SK-N-SH (cell line): ENCODE measurements at regions not wholly inside any gene's neighbourhood (a gene's known extent, or its start where the extent isn't known, plus 50 kb on each side); places are given as distances from the start of the nearest gene placed in this dataset.

Experiments used
- CTCF ChIA-PET: fragments of 300-600, 350-600 bp; formaldehyde crosslinking; extraction: SDS; loops from one replicate; lab custom pipeline; 2021; lab: Yijun Ruan, JAX
- POLR2A ChIA-PET: fragments of 350-600 bp; sonication (Branson Sonifier 250); formaldehyde crosslinking; extraction: SDS; loops from one replicate; lab custom pipeline; 2020; ENCODE audit warnings: antibody characterized with exemption, inconsistent platforms; lab: Yijun Ruan, JAX
- DNase-seq: peaks from one replicate; pipeline ENCODE4 v3.0.0; 2012
- H2AFZ ChIP-seq: fragments of 200-600 bp; sonication (generic); 2 replicates; pipeline ENCODE4 v1.8.1; 2016; ENCODE audit warnings: antibody characterized with exemption, mild to moderate bottlenecking, low read depth
- H3F3A ChIP-seq: fragments of 200-600 bp; sonication (generic); replicated peaks from 2 replicates; pipeline ENCODE3; 2016; ENCODE audit warnings: antibody characterized with exemption, mild to moderate bottlenecking; ENCODE audit not compliant: insufficient read depth
- H3K27ac ChIP-seq, 2 experiments: fragments of 200-500 bp in 1 of 2; fragments of 200-600 bp in 1 of 2; sonication (Bioruptor generic) in 1 of 2; sonication (generic), shearing (Covaris generic) in 1 of 2; 2 replicates each; pipeline versions ENCODE4 v1.5.1 to v1.6.1; 2014 to 2016; ENCODE audit warnings: low read depth in 2 of 2, inconsistent platforms in 1 of 2, low read length in 1 of 2, mild to moderate bottlenecking in 1 of 2, mixed read lengths in 1 of 2
- H3K27me3 ChIP-seq: fragments of 200-600 bp; sonication (generic), shearing (Covaris generic); 2 replicates; pipeline ENCODE4 v1.6.1; 2016; ENCODE audit warnings: mixed run types; ENCODE audit not compliant: insufficient read depth
- H3K36me3 ChIP-seq, 2 experiments: fragments of 200-500 bp in 1 of 2; fragments of 200-600 bp in 1 of 2; sonication (Bioruptor generic) in 1 of 2; sonication (generic) in 1 of 2; replicated peaks in 1 of 2; 2 replicates each; pipeline versions ENCODE3 to v1.5.1; 2014 to 2016; ENCODE audit warnings: low read length in 1 of 2, mild to moderate bottlenecking in 1 of 2; ENCODE audit not compliant: insufficient read depth in 2 of 2, control insufficient read depth in 1 of 2
- H3K4me1 ChIP-seq, 2 experiments: fragments of 200-500 bp in 1 of 2; fragments of 200-600 bp in 1 of 2; sonication (Bioruptor generic) in 1 of 2; sonication (generic), shearing (Covaris generic) in 1 of 2; 2 replicates each; pipeline versions ENCODE4 v1.5.1 to v1.6.1; 2014 to 2016; ENCODE audit warnings: low read depth in 1 of 2, low read length in 1 of 2, mixed run types in 1 of 2; ENCODE audit not compliant: insufficient read depth in 2 of 2, control insufficient read depth in 1 of 2
- H3K4me2 ChIP-seq: fragments of 200-600 bp; sonication (generic), shearing (Covaris generic); 2 replicates; pipeline ENCODE4 v1.6.1; 2017; ENCODE audit warnings: mixed run types
- H3K4me3 ChIP-seq, 2 experiments: fragments of 200-500 bp in 1 of 2; fragments of 200-600 bp in 1 of 2; sonication (Bioruptor generic) in 1 of 2; sonication (generic), shearing (Covaris generic) in 1 of 2; 2 replicates each; pipeline versions ENCODE4 v1.5.1 to v1.8.1; 2014 to 2016; ENCODE audit warnings: low read depth in 2 of 2, inconsistent platforms in 1 of 2, low read length in 1 of 2, mild to moderate bottlenecking in 1 of 2, mixed read lengths in 1 of 2, moderate library complexity in 1 of 2
- H3K79me2 ChIP-seq: fragments of 200-600 bp; sonication (generic); 2 replicates; pipeline ENCODE4 v1.8.1; 2017; ENCODE audit warnings: mild to moderate bottlenecking; ENCODE audit not compliant: insufficient read depth
- H3K9ac ChIP-seq: fragments of 200-600 bp; sonication (generic); 2 replicates; pipeline ENCODE4 v1.6.1; 2017; ENCODE audit warnings: mixed run types
- H3K9me2 ChIP-seq: fragments of 200-600 bp; sonication (generic); 2 replicates; pipeline ENCODE4 v1.6.1; 2017; ENCODE audit warnings: mixed run types
- H3K9me3 ChIP-seq: fragments of 200-600 bp; sonication (generic); 2 replicates; pipeline ENCODE4 v1.6.1; 2017; ENCODE audit warnings: mixed run types, mild to moderate bottlenecking, moderate library complexity
- H4K20me1 ChIP-seq: fragments of 200-600 bp; sonication (generic); 2 replicates; pipeline ENCODE4 v1.6.1; 2017; ENCODE audit warnings: mild to moderate bottlenecking, mixed run types; ENCODE audit not compliant: insufficient read depth
- CHD2 ChIP-seq: fragments of 150-350 bp; IDR thresholded peaks from 2 replicates; pipeline ENCODE4 v1.6.1; 2018; ENCODE audit warnings: low read length; ENCODE audit not compliant: partially characterized antibody
- EZH2phosphoT487 ChIP-seq: fragments of 200-600 bp; sonication (generic); IDR thresholded peaks from 2 replicates; pipeline ENCODE4 v1.6.1; 2017; ENCODE audit warnings: low read depth, mixed run types, mild to moderate bottlenecking, antibody characterized with exemption, moderate library complexity, borderline replicate concordance
- FOXJ3 ChIP-seq: sonication (generic); formaldehyde crosslinking; IDR thresholded peaks from 2 replicates; pipeline ENCODE4 v1.5.1; 2020; ENCODE audit warnings: mild to moderate bottlenecking, missing genetic modification reagents
- FOXM1 ChIP-seq: IDR thresholded peaks from 2 replicates; pipeline ENCODE4 v1.4.0; 2012; ENCODE audit warnings: low read depth, mild to moderate bottlenecking
- GATA2 ChIP-seq: sonication (generic); formaldehyde crosslinking; IDR thresholded peaks from 2 replicates; pipeline ENCODE4 v1.5.0; 2020; ENCODE audit warnings: mild to moderate bottlenecking, missing genetic modification reagents
- JUND ChIP-seq: IDR thresholded peaks from 2 replicates; pipeline ENCODE4 v1.4.0; 2012
- MEF2A ChIP-seq: IDR thresholded peaks from 2 replicates; pipeline ENCODE4 v1.4.0; 2012; ENCODE audit warnings: low read depth, borderline replicate concordance
- MXI1 ChIP-seq: IDR thresholded peaks from 2 replicates; pipeline ENCODE4 v1.6.1; 2012; ENCODE audit warnings: mild to moderate bottlenecking, low read depth, low read length, improper control_type of control experiment
- NFIC ChIP-seq: IDR thresholded peaks from 2 replicates; pipeline ENCODE4 v1.4.0; 2012; ENCODE audit warnings: borderline replicate concordance
- NRF1 ChIP-seq: IDR thresholded peaks from 2 replicates; pipeline ENCODE4 v1.6.1; 2012; ENCODE audit warnings: low read depth, mild to moderate bottlenecking, low read length
- PBX3 ChIP-seq: IDR thresholded peaks from 2 replicates; pipeline ENCODE4; 2012
- RAD21 ChIP-seq: IDR thresholded peaks from 2 replicates; pipeline ENCODE4 v1.6.1; 2012; ENCODE audit warnings: mild to moderate bottlenecking, low read length
- RCOR1 ChIP-seq: fragments of 150-350 bp; IDR thresholded peaks from 2 replicates; pipeline ENCODE4 v1.6.1; 2017; ENCODE audit warnings: antibody characterized with exemption, low read length
- RXRA ChIP-seq: IDR thresholded peaks from 2 replicates; pipeline ENCODE4 v1.4.0; 2012; ENCODE audit warnings: low read depth, mild to moderate bottlenecking, borderline replicate concordance
- SMC3 ChIP-seq: IDR thresholded peaks from 2 replicates; pipeline ENCODE4 v1.6.1; 2012; ENCODE audit warnings: low read depth, low read length, improper control_type of control experiment
- TCF12 ChIP-seq: IDR thresholded peaks from 2 replicates; pipeline ENCODE4 v1.4.0; 2012
- USF2 ChIP-seq: fragments of 150-350 bp; IDR thresholded peaks from 2 replicates; pipeline ENCODE4 v1.6.1; 2017; ENCODE audit warnings: antibody characterized with exemption, low read length, low read depth, borderline replicate concordance
- WGBS: methylation state at CpG from one replicate; pipeline ENCODE4 v1.1.6; 2017; ENCODE audit warnings: low lambda C conversion rate; 5-methylcytosine and 5-hydroxymethylcytosine counted together
- TF ChIP-seq, protein P1 (sequence below): IDR thresholded peaks from 2 replicates; pipeline ENCODE4 v1.6.1; 2012; ENCODE audit warnings: mild to moderate bottlenecking, low read depth, low read length, moderate library complexity

DNA sequence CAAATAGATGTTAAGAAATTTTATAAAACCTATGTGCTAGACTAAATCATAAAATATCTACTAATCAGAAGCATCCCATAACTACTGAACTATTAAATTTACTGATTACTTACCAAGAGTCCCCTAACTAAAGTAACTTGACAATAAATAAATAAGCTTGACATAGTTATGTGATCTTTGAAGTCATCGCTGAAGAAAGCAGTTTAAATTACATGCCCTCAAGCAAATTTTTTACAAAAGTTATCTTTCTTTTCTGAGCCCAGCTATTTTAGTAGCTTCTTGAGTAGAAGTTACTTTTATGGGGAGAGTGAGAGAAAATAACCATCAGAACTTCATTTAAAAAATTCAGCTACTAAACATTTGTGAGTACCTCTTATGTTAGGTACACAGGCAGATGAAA, 150.9 kb upstream of the FAM241A start (continued):
- TF ChIP-seq CHD2 (no peak), USF2 (no peak)
- TF ChIP-seq, protein P1, sequence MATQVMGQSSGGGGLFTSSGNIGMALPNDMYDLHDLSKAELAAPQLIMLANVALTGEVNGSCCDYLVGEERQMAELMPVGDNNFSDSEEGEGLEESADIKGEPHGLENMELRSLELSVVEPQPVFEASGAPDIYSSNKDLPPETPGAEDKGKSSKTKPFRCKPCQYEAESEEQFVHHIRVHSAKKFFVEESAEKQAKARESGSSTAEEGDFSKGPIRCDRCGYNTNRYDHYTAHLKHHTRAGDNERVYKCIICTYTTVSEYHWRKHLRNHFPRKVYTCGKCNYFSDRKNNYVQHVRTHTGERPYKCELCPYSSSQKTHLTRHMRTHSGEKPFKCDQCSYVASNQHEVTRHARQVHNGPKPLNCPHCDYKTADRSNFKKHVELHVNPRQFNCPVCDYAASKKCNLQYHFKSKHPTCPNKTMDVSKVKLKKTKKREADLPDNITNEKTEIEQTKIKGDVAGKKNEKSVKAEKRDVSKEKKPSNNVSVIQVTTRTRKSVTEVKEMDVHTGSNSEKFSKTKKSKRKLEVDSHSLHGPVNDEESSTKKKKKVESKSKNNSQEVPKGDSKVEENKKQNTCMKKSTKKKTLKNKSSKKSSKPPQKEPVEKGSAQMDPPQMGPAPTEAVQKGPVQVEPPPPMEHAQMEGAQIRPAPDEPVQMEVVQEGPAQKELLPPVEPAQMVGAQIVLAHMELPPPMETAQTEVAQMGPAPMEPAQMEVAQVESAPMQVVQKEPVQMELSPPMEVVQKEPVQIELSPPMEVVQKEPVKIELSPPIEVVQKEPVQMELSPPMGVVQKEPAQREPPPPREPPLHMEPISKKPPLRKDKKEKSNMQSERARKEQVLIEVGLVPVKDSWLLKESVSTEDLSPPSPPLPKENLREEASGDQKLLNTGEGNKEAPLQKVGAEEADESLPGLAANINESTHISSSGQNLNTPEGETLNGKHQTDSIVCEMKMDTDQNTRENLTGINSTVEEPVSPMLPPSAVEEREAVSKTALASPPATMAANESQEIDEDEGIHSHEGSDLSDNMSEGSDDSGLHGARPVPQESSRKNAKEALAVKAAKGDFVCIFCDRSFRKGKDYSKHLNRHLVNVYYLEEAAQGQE, result no peak
- TF ChIP-seq, all 33 proteins: peak for 0

- 9% methylated on average over 4 of the region's 4 CpGs for WGBS
These were observed 147.5 kb upstream of the FAM241A start for GRCh38 chr4:111997785-111998184.

More at GRCh38 chr4:111997785-111998184, 147.5 kb upstream of the FAM241A start:
- no peak overlapping the region for H3K9ac ChIP-seq
- no peaks in the 10 kb centered on the region; the same call in 1 of the 2 replicates for H3K27me3 ChIP-seq
- H3K27ac ChIP-seq, result no peak overlapping the region
- H3F3A ChIP-seq, result no peaks in the 10 kb centered on the region
- no peaks in the 10 kb centered on the region for H3K79me2 ChIP-seq
- no peaks in the 10 kb centered on the region for H4K20me1 ChIP-seq
- ChIA-PET POLR2A (no interaction called here), CTCF (no interaction called here)
- H3K9me2 ChIP-seq, result no peaks in the 10 kb centered on the region
- H3K4me2 ChIP-seq, result no peak overlapping the region
- no peaks in the 10 kb centered on the region for H3K9me3 ChIP-seq
- no peak overlapping the region for H3K4me3 ChIP-seq
- TF ChIP-seq, protein P1, result no peak
- no peak for TF ChIP-seq MEF2A
- no peak for TF ChIP-seq TCF12
- no peak for TF ChIP-seq RCOR1
- TF ChIP-seq FOXJ3 (CRISPR knock-in tag), result no peak
- TF ChIP-seq FOXM1, result no peak
- TF ChIP-seq NFIC, result no peak
- no peak for TF ChIP-seq NRF1
- no peak for TF ChIP-seq GATA2 (CRISPR knock-in tag)
- TF ChIP-seq RAD21, result no peak
- TF ChIP-seq SMC3, result no peak
- no peak for TF ChIP-seq EZH2phosphoT487
- TF ChIP-seq JUND, result no peak
- no peak for TF ChIP-seq RXRA
- TF ChIP-seq MXI1, result no peak
- TF ChIP-seq PBX3, result no peak
- no peak for DNase-seq
- H2AFZ ChIP-seq, result no peak overlapping the region
- H3K36me3 ChIP-seq, result no peaks in the 10 kb centered on the region
- no peaks in the 10 kb centered on the region for H3K4me1 ChIP-seq
